SU-DHL-6 (cell line): ENCODE measurements at regions not wholly inside any gene's neighbourhood (a gene's known extent, or its start where the extent isn't known, plus 50 kb on each side); places are given as distances from the start of the nearest gene placed in this dataset.

Source experiments
- CTCF ChIP-seq: fragments of 200-600 bp; sonication (generic); IDR thresholded peaks from one replicate; pipeline ENCODE4 v1.5.1; 2017; ENCODE audit warnings: antibody characterized with exemption, mild to moderate bottlenecking, low read length, moderate library complexity; ENCODE audit not compliant: insufficient read depth, poor library complexity, severe bottlenecking
- EZH2phosphoT487 ChIP-seq: fragments of 200-600 bp; sonication (generic), shearing (Covaris generic); conservative IDR thresholded peaks from 2 replicates; pipeline ENCODE4 v1.6.1; 2018; ENCODE audit warnings: mild to moderate bottlenecking, antibody characterized with exemption, low read length, moderate library complexity, mixed read lengths

DNA sequence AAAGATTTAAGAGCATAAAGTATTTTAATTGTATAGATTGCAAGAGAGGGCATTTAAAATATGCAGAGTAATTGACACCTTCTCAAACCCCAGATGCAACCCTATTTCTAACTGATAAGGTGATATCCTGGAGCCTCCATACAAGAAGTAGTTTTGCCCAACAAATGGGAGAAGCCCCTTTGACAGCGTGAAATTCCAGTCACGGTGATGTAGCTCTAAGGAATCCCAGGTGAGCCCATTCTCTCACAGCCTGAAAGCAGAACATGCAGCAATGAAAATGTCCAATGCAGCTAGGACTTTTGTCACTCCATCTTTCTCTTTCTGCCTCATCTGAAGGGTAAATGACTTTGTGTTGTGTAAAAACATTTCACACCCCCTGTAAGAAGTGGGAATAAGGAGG, 96.4 kb downstream of the TMEM212 start:
- TF ChIP-seq CTCF, result no peak
- no peak for TF ChIP-seq EZH2phosphoT487
